ENCODE measurements at regions not wholly inside any gene's neighbourhood (a gene's known extent, or its start where the extent isn't known, plus 50 kb on each side); places are given as distances from the start of the nearest gene placed in this dataset.

DNA sequence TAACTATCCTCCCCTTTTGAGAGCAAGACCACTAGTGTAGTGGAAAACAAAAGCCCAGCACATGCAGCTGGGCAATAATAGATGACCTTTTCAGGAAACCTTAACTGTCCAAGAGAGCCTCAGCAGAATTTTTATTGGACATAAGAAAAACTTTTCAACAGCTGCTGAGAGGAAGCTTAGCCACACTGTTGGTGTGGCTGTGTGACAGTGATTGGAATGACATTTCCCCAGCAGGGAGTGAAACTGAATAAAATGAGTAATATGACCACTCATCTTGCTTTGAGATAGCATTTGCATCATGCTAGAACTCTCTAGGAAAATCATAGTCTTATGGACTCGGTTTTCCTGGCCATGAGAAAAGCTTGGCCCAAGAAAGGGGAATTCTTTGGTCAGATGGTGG lies 687.8 kb downstream of the SLCO4C1 start:
- Mint-ChIP-seq H3K9me3 (no peaks in the 10 kb centered on the region), H3K4me1 (ENCODE audit: low read depth) (no peaks in the 10 kb centered on the region), H3K27ac (no peak overlapping the region), H3K36me3 (ENCODE audit: low read depth) (no peaks in the 10 kb centered on the region), H3K27me3 (no peaks in the 10 kb centered on the region), H3K4me3 (no peak overlapping the region)
- no peak for DNase-seq
- TF ChIP-seq, protein P1, sequence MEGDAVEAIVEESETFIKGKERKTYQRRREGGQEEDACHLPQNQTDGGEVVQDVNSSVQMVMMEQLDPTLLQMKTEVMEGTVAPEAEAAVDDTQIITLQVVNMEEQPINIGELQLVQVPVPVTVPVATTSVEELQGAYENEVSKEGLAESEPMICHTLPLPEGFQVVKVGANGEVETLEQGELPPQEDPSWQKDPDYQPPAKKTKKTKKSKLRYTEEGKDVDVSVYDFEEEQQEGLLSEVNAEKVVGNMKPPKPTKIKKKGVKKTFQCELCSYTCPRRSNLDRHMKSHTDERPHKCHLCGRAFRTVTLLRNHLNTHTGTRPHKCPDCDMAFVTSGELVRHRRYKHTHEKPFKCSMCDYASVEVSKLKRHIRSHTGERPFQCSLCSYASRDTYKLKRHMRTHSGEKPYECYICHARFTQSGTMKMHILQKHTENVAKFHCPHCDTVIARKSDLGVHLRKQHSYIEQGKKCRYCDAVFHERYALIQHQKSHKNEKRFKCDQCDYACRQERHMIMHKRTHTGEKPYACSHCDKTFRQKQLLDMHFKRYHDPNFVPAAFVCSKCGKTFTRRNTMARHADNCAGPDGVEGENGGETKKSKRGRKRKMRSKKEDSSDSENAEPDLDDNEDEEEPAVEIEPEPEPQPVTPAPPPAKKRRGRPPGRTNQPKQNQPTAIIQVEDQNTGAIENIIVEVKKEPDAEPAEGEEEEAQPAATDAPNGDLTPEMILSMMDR (IDR thresholded peaks at IDR 0.05) = no peak
- ChIA-PET POLR2A (no interaction called here), CTCF (no interaction called here)
- intact Hi-C loops (cut with micrococcal nuclease) = no loop called here
- no peak for ATAC-seq

DNA sequence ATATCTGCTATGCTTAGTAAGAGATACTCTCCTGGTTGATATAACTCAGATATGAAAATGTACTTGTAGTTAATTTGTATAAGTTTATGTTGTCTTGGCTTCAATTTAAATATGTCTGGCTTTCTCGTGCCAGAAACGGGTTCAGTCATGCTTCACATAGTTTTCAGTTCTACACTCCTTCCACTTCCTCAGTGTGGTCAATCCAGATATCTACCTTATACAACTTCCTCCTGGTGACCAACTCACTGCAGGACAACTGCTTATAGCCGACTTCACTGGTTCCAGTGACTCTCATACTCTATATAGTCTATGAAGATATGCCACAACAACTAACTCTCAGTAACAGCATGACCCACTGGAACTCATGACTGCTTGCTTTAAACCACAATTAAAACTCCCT lies 690.4 kb downstream of the SLCO4C1 start:
- no peaks in the 10 kb centered on the region for H3K27me3 Mint-ChIP-seq
- DNase-seq (no peak), ATAC-seq (no peak)
- no peaks in the 10 kb centered on the region for H3K36me3 Mint-ChIP-seq (ENCODE audit: low read depth)
- TF ChIP-seq, protein P1 (IDR thresholded peaks at IDR 0.05) = no peak
- H3K4me1 Mint-ChIP-seq (ENCODE audit: low read depth) = no peaks in the 10 kb centered on the region
- H3K9me3 Mint-ChIP-seq = no peaks in the 10 kb centered on the region
- no peak overlapping the region for H3K27ac Mint-ChIP-seq
- H3K4me3 Mint-ChIP-seq = no peak overlapping the region
- CTCF ChIA-PET = no interaction called here
- POLR2A ChIA-PET = no interaction called here
- intact Hi-C loops (cut with micrococcal nuclease) = no loop called here

DNA sequence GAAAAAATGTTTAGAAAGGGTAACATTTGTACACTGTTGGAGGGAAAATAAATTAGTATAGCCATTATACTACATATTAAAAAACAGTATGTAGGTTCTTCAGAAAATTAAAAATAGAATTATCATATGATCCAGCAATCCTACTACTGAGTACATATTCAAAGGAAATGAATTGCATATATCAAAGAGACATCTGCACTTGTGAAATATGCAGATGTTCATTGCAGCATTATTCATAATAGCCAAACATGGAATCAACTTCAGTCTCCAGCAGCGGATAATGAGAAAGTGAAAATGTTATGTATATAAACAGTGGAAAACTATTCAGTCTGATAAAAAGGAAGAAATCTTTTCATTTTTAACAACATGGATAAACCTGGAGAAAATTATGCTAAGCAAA lies 695.5 kb downstream of the SLCO4C1 start:
- DNase-seq (no peak), ATAC-seq (no peak)
- no peak overlapping the region for H3K27ac Mint-ChIP-seq
- H3K4me1 Mint-ChIP-seq (ENCODE audit: low read depth) = no peaks in the 10 kb centered on the region
- H3K9me3 Mint-ChIP-seq = peaks cover 8% of the 10 kb centered on the region
- ChIA-PET POLR2A (no interaction called here), CTCF (no interaction called here)
- H3K27me3 Mint-ChIP-seq = no peaks in the 10 kb centered on the region
- TF ChIP-seq, protein P1 (IDR thresholded peaks at IDR 0.05) = no peak
- intact Hi-C loops (cut with micrococcal nuclease) = no loop called here
- H3K36me3 Mint-ChIP-seq (ENCODE audit: low read depth) = no peaks in the 10 kb centered on the region
- no peak overlapping the region for H3K4me3 Mint-ChIP-seq

DNA sequence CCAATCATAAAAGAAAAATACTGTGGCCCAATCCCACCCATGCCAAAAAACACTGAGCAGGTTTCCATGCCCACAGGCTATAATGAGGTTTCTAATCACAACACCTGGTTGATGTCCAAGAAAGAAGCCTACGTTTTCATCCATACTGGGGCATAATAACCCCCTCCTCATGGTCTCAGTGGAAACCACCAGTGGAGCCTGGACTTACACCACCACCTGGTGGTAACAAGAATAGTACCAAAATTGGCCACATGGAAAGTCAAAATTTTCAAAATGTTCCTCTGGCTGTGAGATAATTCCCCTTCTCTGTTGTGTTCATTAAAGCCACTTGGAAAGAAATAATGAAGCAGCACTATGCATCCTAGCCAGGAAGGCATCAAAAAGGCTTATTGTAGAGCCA lies 687.3 kb upstream of the ST8SIA4 start:
- POLR2A ChIA-PET = no interaction called here
- CTCF ChIA-PET = no interaction called here
- H3K27ac Mint-ChIP-seq = no peak overlapping the region
- peaks cover 4% of the 10 kb centered on the region for H3K9me3 Mint-ChIP-seq
- DNase-seq (no peak), ATAC-seq (no peak)
- H3K36me3 Mint-ChIP-seq (ENCODE audit: low read depth) = no peaks in the 10 kb centered on the region
- H3K4me3 Mint-ChIP-seq = no peak overlapping the region
- TF ChIP-seq, protein P1 (IDR thresholded peaks at IDR 0.05) = no peak
- no peaks in the 10 kb centered on the region for H3K4me1 Mint-ChIP-seq (ENCODE audit: low read depth)
- no peaks in the 10 kb centered on the region for H3K27me3 Mint-ChIP-seq
- intact Hi-C loops (cut with micrococcal nuclease) = no loop called here

DNA sequence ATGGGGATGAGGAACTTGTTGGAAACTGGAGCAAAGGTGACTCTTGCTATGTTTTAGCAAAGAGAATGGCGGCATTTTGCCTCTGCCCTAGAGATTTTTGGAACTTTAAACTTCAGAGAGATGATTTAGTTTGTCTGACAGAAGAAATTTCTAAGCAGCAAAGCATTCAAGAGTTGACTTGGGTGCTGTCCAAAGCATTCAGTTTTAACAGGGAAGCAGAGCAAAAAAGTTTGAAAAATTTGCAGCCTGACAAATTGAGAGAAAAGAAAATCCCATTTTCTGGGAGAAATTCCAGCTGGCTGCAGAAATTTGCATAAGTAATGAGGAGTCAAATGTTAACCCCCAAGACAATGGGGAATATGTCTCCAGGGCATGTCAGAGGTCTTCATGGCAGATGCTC lies 682.3 kb upstream of the ST8SIA4 start:
- Mint-ChIP-seq H3K9me3 (no peaks in the 10 kb centered on the region), H3K4me3 (no peak overlapping the region), H3K27me3 (no peaks in the 10 kb centered on the region), H3K27ac (no peak overlapping the region), H3K4me1 (ENCODE audit: low read depth) (no peaks in the 10 kb centered on the region), H3K36me3 (ENCODE audit: low read depth) (no peaks in the 10 kb centered on the region)
- ChIA-PET POLR2A (no interaction called here), CTCF (no interaction called here)
- TF ChIP-seq, protein P1 (IDR thresholded peaks at IDR 0.05) = no peak
- ATAC-seq = no peak
- intact Hi-C loops (cut with micrococcal nuclease) = no loop called here
- no peak for DNase-seq
